Right forelimb (tissue), 1 donor: ENCODE measurements at regions not wholly inside any gene's neighbourhood (a gene's known extent, or its start where the extent isn't known, plus 50 kb on each side); places are given as distances from the start of the nearest gene placed in this dataset.
"Not testable (repeated sequence)": the region's sequence is repeated elsewhere in the genome, so short reads cannot be mapped to it uniquely, and the experiment has no call there.

Experiments used
- DNase-seq: peaks from one replicate; pipeline ENCODE4 v3.0.0-alpha.2; 2018

DNA sequence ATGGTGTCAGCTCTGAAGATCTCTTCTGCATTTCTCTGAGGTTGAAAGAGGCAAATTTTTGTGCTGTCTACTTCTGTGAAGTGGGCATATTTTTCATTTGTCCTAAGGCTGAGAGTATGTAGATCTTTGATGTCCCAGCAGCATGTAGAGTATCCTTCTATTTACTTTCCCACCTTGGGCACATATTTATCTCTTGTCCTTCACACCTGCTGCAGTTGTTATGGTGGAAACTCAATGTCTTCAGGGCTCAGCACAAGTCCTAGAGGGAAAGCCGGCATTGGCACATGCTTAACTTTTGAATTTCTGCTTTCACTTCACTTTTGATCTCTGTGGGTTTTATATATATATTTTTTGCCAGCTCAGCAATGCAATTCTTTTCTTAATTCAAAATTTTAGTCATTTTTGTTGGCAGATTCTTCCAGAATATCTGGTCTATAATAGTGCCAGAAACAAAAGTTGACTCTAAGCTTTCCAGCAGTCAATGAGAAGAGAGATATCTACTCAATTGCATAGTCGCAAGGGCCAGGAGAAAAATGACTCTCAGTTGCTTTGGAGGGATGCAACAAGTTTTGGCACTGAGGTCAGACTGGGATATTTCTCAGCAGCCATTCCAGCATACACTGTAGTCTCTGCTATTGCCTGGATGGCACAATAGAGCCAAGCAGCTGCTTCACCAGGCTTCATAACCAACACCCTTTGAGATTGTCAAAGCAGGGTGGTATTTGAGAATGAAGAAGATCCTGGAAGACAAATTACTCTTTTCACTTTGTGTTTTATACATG, 127.8 kb upstream of the FAT1 start:
- no peak for DNase-seq

DNA sequence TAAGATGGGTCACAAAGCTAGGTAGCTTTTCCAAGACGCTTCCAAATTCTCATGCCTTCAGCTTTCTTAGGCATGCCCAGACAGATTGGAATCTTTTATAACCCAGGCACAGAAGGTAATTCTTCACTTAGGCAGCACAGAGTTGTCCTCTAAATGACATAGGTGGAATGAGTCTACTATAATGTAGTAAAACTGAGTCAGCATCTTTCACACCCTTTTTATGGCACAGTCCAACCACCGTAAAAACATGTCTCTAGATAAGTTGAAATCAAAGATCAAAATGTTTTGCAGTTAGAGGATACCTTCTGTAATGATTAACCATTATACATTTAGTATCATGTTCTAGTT, 128.4 kb upstream of the FAT1 start:
- DNase-seq = no peak

GRCh38 chr4:186852964-186853391, 129.3 kb upstream of the FAT1 start:
- no peak for DNase-seq

DNA sequence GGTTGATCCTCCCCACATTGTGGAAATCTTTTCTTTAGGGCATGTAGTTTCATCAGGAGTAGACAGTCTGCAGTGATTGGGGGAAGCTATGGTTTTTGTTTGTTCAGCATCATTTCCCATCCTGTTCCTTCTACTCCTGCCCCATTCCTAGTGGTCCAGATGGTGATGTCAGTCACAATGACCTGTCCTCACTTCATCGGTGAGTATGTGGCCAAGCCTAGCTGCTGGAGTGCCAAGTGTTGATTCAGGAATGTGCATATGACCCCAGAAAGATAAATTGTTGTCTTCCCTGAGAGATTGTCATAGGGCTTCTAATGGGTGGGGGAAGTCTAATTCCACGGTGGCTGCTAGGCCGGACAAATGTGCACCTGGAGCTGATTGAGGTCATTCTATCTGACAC, 130.6 kb upstream of the FAT1 start:
- DNase-seq = no peak

DNA sequence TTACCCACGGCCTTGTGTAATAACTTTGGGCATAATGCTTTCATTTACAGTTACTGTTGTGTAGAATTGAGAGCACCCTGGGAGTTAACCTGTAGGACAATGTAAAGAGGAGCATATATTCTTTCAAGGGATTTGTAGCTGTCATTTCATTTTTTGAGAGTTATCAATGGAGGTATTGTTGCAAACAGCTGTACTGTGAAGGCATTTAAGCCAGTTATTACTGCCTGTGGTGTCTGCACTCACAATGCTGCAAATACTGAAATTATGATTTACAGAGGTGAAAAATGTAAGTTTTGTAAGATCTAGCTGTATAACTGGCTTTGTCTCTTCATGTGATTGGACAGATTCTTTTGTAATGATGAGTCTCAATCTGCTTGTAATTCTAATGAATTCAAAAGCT, 131.5 kb upstream of the FAT1 start:
- DNase-seq = no peak

DNA sequence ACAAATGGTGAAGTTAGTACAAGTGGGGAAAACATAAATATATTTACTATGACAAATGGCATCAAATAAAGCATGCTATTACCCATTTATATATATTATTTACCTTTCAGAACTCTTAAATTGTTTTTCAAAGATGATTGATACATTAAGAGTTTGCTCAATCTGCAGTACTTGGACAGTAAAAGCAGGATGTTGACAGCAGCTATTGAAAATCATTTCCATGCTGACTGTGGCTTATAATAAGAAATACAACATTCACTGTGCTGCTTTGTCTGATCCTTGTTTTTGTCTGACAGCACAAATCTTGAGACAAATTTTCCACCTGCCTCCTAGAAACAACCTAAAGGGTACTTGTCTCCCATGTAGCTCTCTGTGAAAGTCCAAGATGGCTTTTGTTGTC, 134.1 kb upstream of the FAT1 start:
- no peak for DNase-seq

DNA sequence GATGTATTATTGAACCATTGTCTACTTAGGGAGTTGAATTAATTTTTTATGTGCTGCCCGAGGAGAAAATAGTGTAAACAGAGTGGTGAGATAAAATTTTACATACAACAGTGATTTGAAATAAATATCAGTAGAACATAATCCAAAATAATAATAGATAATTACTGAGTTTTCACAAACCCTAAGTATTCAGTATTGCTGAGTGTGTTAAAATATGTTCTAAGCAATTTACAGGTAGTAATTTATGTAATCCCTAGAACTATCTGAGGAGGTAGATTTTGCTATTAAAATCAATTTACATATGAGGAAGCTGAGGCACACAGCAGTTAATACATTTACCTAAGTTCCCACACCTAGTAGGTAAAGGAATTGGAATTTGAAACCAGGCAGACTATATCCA, 134.7 kb upstream of the FAT1 start:
- no peak for DNase-seq

DNA sequence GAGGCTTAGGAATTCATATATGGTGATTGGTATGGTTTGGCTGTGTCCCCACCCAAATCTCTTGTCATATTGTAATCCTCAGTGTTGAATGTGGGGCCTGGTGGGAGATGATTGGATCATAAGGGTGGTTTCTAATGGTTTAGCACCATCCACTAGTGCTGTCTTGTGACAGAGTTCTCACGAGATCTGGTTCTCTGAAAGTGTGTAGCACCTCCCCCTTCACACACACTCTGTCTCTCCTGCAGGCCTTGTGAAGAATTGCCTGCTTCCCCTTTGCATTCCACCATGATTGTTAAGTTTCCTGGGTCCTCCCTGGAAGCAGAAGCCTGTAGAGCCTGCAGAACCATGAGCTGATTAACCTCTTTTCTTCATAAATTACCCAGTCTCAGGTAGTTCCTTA, 135.8 kb upstream of the FAT1 start:
- DNase-seq = no peak

GRCh38 chr4:186861317-186861716, 137.7 kb upstream of the FAT1 start:
- DNase-seq = no peak

GRCh38 chr4:186871856-186872255, 148.2 kb upstream of the FAT1 start:
- DNase-seq = no peak

DNA sequence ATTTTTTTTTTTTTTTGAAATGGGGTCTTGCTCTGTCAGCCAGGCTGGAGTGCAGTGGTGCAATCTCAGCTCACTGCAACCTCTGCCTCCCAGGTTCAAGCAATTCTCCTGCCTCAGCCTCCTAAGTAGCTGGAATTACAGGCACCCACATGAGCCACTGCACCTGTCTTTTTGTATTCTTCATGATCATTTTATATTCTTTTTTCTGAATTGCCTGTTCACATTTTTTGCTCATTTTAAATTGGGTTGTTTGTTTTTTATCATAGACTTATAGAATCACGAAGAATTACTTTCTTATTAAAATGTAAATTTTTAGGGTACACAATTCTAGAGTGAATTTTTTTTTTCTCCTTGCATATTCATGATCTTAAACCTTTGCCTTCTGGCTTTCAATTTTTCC, 149.4 kb upstream of the FAT1 start:
- not testable (repeated sequence) for DNase-seq

DNA sequence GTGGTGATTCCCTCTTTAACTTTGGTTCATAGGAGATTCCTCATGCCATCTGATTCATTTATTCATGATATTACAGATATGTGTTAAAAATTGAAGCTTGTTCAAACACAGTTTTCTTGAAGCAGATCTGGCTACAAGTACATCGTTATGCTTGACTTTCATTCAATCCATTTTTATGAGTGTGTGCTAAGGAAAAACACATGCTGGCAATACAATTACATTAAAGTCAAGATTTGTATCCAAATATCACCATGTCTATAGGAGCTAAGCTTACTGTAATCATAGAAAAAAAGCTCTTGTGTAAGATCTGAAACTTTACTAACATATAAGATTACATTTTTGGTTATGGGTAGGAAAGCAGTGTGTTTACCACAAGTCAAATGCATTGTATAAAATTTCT, 151.8 kb upstream of the FAT1 start:
- no peak for DNase-seq

GRCh38 chr4:186876961-186877626, 153.4 kb upstream of the FAT1 start:
- no peak for DNase-seq

DNA sequence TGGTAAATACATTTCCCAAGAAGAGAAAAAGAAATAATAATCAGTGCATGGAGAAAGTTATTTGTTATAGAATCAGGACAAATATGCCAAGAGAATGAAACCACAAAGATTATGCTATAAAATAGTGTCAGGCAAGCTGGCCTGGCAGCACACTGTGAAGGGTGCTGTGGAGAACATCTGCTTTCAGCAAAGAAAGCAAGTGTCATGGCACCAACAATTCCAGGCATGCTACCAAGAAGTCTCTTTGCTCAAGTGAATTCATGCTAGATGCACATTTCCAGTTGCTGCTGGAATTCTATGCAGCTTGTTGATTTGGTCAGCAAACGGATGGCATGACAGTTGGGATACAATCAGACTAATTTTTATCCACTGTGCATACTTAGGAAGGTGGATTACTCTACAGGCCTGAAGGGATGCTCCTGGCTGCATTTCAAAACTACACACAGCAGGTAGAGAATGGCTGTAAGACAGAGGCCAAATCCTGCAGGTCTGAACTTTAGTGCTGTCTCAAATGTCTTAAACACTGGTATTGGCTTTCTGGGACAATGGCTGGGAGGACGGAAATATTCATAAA, 154.6 kb upstream of the FAT1 start:
- no peak for DNase-seq

GRCh38 chr4:186881521-186882220, 158.0 kb upstream of the FAT1 start:
- DNase-seq = no peak

GRCh38 chr4:186882293-186882692, 158.6 kb upstream of the FAT1 start:
- DNase-seq = no peak

- no peak for DNase-seq
Observed at GRCh38 chr4:186885289-186885688, 161.6 kb upstream of the FAT1 start.

GRCh38 chr4:186886759-186887158, 163.1 kb upstream of the FAT1 start:
- DNase-seq = no peak

DNA sequence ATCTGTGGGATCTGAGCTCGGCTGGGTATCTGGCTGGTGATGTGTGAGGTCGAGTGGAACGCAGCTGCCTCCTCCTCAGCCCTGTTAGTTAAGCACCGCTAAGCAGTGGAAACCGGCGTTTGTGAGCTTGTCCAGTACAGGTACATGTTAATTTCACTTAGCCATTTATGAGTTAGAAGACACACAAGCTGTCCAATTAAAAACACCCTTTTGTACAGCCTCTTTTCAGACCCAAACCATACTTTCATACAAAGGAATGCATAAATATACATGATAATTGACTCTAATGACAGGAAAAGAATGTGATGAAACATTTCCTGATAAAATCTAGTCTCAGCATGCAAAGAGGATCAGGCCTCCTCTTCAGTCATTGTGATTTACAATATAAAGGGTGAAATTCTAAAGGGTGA, 163.6 kb upstream of the FAT1 start:
- no peak for DNase-seq

DNA sequence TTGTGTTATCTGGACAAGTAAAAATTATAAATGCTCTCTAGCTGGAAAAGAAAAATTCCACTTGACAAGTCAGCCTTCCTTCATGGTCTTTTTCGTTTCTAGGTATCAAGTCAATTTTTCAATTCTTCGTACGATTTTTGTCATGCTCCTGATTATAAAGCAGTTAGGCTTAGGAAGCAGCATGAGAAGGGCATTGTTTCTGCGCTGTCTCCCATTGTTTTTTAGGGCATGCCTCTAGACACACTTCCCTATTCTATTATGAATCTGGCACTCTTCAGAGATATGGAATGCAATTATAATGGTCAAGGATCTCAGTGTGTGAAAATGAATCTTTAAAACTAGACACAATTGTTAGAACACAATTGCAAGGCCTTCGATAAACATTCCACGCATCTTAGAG, 164.1 kb upstream of the FAT1 start:
- no peak for DNase-seq

- no peak for DNase-seq
Observed at GRCh38 chr4:186889876-186890643, 166.4 kb upstream of the FAT1 start.

GRCh38 chr4:186891859-186892486, 168.3 kb upstream of the FAT1 start:
- no peak for DNase-seq

DNA sequence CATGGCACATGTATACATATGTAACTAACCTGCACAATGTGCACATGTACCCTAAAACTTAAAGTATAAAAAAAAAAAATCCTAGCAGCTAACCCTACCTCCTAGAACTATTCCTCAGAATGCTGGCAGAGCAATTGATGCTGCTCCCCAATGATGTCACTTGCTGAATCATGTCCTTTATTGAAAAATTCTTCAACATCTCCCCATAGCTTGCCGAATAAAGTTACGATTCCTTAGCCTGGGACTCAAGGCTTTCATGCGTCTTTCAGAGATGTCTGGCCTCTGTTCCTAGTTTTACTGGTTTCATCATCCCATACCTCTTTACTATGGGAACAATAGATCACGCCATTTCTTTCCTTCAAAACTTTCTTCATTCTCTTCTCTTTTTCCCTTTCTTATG, 174.7 kb upstream of the FAT1 start:
- no peak for DNase-seq
